Activated gamma-delta T cell (primary cell): ENCODE measurements at regions not wholly inside any gene's neighbourhood (a gene's known extent, or its start where the extent isn't known, plus 50 kb on each side); places are given as distances from the start of the nearest gene placed in this dataset.
"Not testable (repeated sequence)": the region's sequence is repeated elsewhere in the genome, so short reads cannot be mapped to it uniquely, and the experiment has no call there.

Experiments
- DNase-seq: peaks from one replicate; lab custom pipeline; 2025; lab: John Stamatoyannopoulos, UW

- DNase-seq: not testable (repeated sequence)
Measured at GRCh38 chr16:21516705-21517040, 82.7 kb upstream of the METTL9 start.

GRCh38 chr16:21517263-21517662, 82.1 kb upstream of the METTL9 start:
- DNase-seq: not testable (repeated sequence)

- DNase-seq: not testable (repeated sequence)
Measured at GRCh38 chr16:21519361-21520133, 79.8 kb upstream of the METTL9 start.

GRCh38 chr16:21520134-21521047, 79.0 kb upstream of the METTL9 start:
- peak; percentile 90 for DNase-seq

GRCh38 chr16:21521048-21521389, 78.4 kb upstream of the METTL9 start:
- DNase-seq: not testable (repeated sequence)

- not testable (repeated sequence) for DNase-seq
Measured at GRCh38 chr16:21521390-21522143, 77.8 kb upstream of the METTL9 start.

GRCh38 chr16:21522846-21523245, 76.5 kb upstream of the METTL9 start:
- DNase-seq: not testable (repeated sequence)

GRCh38 chr16:21523411-21524067, 75.8 kb upstream of the METTL9 start:
- no peak for DNase-seq

GRCh38 chr16:21524068-21524751, 75.2 kb upstream of the METTL9 start:
- no peak for DNase-seq

GRCh38 chr16:21524752-21525028, 74.7 kb upstream of the METTL9 start:
- DNase-seq: not testable (repeated sequence)

GRCh38 chr16:21525029-21525895, 74.1 kb upstream of the METTL9 start:
- not testable (repeated sequence) for DNase-seq

- not testable (repeated sequence) for DNase-seq
Measured at GRCh38 chr16:21525956-21526922, 73.1 kb upstream of the METTL9 start.

- no peak for DNase-seq
Measured at GRCh38 chr16:21526923-21527807, 72.2 kb upstream of the METTL9 start.

GRCh38 chr16:21529060-21529658, 70.2 kb upstream of the METTL9 start:
- DNase-seq: not testable (repeated sequence)

- not testable (repeated sequence) for DNase-seq
Measured at GRCh38 chr16:21530729-21531383, 68.5 kb upstream of the METTL9 start.

GRCh38 chr16:21532996-21533395, 66.4 kb upstream of the METTL9 start:
- not testable (repeated sequence) for DNase-seq

GRCh38 chr16:21533474-21533873, 65.9 kb upstream of the METTL9 start:
- DNase-seq: not testable (repeated sequence)
